Activated CD8-positive, alpha-beta T cell treated with anti-CD3 and anti-CD28 coated beads for 36 hours (primary cell): ENCODE measurements at regions not wholly inside any gene's neighbourhood (a gene's known extent, or its start where the extent isn't known, plus 50 kb on each side); places are given as distances from the start of the nearest gene placed in this dataset.

Experiments used
- ATAC-seq: fragments of 200-7000 bp; cut with Tn5 transposase; one replicate; pipeline ENCODE4 v1.10.0; 2021; ENCODE audit warnings: mild to moderate bottlenecking, moderate library complexity
- CTCF ChIA-PET: fragments of 350-600 bp; sonication (Branson Sonifier 250); formaldehyde crosslinking; loops from one replicate; lab custom pipeline; 2021; ENCODE audit warnings: antibody characterized with exemption; lab: Charles Lee
- POLR2A ChIA-PET: fragments of 350-600 bp; sonication (Branson Sonifier 250); formaldehyde crosslinking; loops from one replicate; lab custom pipeline; 2021; ENCODE audit warnings: antibody characterized with exemption; lab: Charles Lee
- DNase-seq: peaks from one replicate; pipeline ENCODE4 v3.0.0-alpha.2; 2020
- H3K27ac Mint-ChIP-seq: one replicate; pipeline ENCODE4 v1.8.0; 2021; ENCODE audit warnings: mild to moderate bottlenecking, mixed read lengths
- H3K27me3 Mint-ChIP-seq: one replicate; pipeline ENCODE4 v1.8.0; 2021; ENCODE audit warnings: mixed read lengths
- H3K36me3 Mint-ChIP-seq: one replicate; pipeline ENCODE4 v1.8.0; 2021; ENCODE audit warnings: low read depth, mixed read lengths
- H3K4me1 Mint-ChIP-seq: one replicate; pipeline ENCODE4 v1.8.0; 2021; ENCODE audit warnings: low read depth, mixed read lengths
- H3K4me3 Mint-ChIP-seq: one replicate; pipeline ENCODE4 v1.8.0; 2021; ENCODE audit warnings: mild to moderate bottlenecking, moderate library complexity, mixed read lengths
- H3K9me3 Mint-ChIP-seq: one replicate; pipeline ENCODE4 v1.8.0; 2021; ENCODE audit warnings: mixed read lengths
- CTCF ChIP-seq: fragments of 200-600 bp; IDR thresholded peaks from one replicate; pipeline ENCODE4 v1.8.0; 2022; ENCODE audit warnings: antibody characterized with exemption, mild to moderate bottlenecking
- intact Hi-C: fragments of 100-400 bp; cut with micrococcal nuclease; formaldehyde crosslinking; loops from one replicate; pipeline ENCODE4 v1.10.0; 2022

- peak; percentile 60 for DNase-seq
- H3K27me3 Mint-ChIP-seq = no peaks in the 10 kb centered on the region
- H3K36me3 Mint-ChIP-seq = peaks cover 2% of the 10 kb centered on the region
- H3K9me3 Mint-ChIP-seq = peaks cover 2% of the 10 kb centered on the region
- no peak overlapping the region for H3K27ac Mint-ChIP-seq
- no peak for TF ChIP-seq CTCF
- H3K4me3 Mint-ChIP-seq = no peak overlapping the region
- peaks cover 81% of the 10 kb centered on the region for H3K4me1 Mint-ChIP-seq
- ChIA-PET POLR2A (interaction anchor here (1.6 kb wide), 1 partner anchor 293 kb away, joined by 6 read pairs; the partner anchor contains the start of gene PTGER4), CTCF (no interaction called here)
- intact Hi-C loops = loop anchor here (10.0 kb wide), 1 partner anchor 49 kb away; no protein-coding TSS in a partner anchor
- peak; percentile 31 for ATAC-seq
Observed at GRCh38 chr5:40386289-40386688, 293.4 kb upstream of the PTGER4 start.

- H3K9me3 Mint-ChIP-seq = peaks cover 2% of the 10 kb centered on the region
- POLR2A ChIA-PET = interaction anchor here (0.6 to 2.4 kb wide), 6 partner anchors 22 to 294 kb away, joined by 3 to 7 read pairs (median 4); partner anchors contain the start of gene PTGER4
- TF ChIP-seq CTCF = no peak
- peaks cover 83% of the 10 kb centered on the region for H3K4me1 Mint-ChIP-seq
- CTCF ChIA-PET = interaction anchor here (1.2 to 1.6 kb wide), 2 partner anchors 21 to 101 kb away, joined by 3 to 7 read pairs; no protein-coding TSS in a partner anchor
- no peaks in the 10 kb centered on the region for H3K27me3 Mint-ChIP-seq
- DNase-seq = no peak
- no peak for ATAC-seq
- H3K36me3 Mint-ChIP-seq = peaks cover 2% of the 10 kb centered on the region
- H3K4me3 Mint-ChIP-seq = no peak overlapping the region
- intact Hi-C loops = loop anchor here (2.0 to 10.0 kb wide), 2 partner anchors 49 to 101 kb away; no protein-coding TSS in a partner anchor
- H3K27ac Mint-ChIP-seq = peak overlapping the region; percentile 83
Observed at GRCh38 chr5:40385544-40385943, 294.2 kb upstream of the PTGER4 start.

GRCh38 chr5:40384782-40385390 is 294.8 kb upstream of the PTGER4 start:
- Mint-ChIP-seq H3K9me3 (peaks cover 6% of the 10 kb centered on the region), H3K4me1 (peaks cover 78% of the 10 kb centered on the region), H3K27ac (peak overlapping the region; percentile 83), H3K4me3 (peak overlapping the region; percentile 7), H3K36me3 (peaks cover 6% of the 10 kb centered on the region), H3K27me3 (no peaks in the 10 kb centered on the region)
- ATAC-seq = no peak
- TF ChIP-seq CTCF = no peak
- POLR2A ChIA-PET = interaction anchor here (0.6 to 2.4 kb wide), 8 partner anchors 9 to 295 kb away, joined by 3 to 9 read pairs (median 4); partner anchors contain the start of gene PTGER4
- intact Hi-C loops = loop anchor here (1.0 to 10.0 kb wide), 7 partner anchors 25 to 302 kb away; no protein-coding TSS in a partner anchor
- CTCF ChIA-PET = interaction anchor here (1.2 to 1.6 kb wide), 3 partner anchors 21 to 101 kb away, joined by 3 to 7 read pairs (median 4); no protein-coding TSS in a partner anchor
- DNase-seq = no peak

GRCh38 chr5:40383749-40384651 is 295.7 kb upstream of the PTGER4 start:
- ChIA-PET CTCF (interaction anchor here (1.0 to 1.6 kb wide), 4 partner anchors 22 to 192 kb away, joined by 3 to 7 read pairs (median 4); no protein-coding TSS in a partner anchor), POLR2A (interaction anchor here (0.9 to 2.4 kb wide), 6 partner anchors 8 to 299 kb away, joined by 3 to 9 read pairs (median 5); no protein-coding TSS in a partner anchor)
- Mint-ChIP-seq H3K4me1 (peaks cover 75% of the 10 kb centered on the region), H3K27me3 (no peaks in the 10 kb centered on the region), H3K9me3 (peaks cover 13% of the 10 kb centered on the region), H3K4me3 (peak overlapping the region; percentile 40), H3K36me3 (peaks cover 10% of the 10 kb centered on the region), H3K27ac (peak overlapping the region; percentile 83)
- DNase-seq (peak; percentile 50), ATAC-seq (peak; percentile 83)
- intact Hi-C loops = loop anchor here (1.0 to 10.0 kb wide), 7 partner anchors 26 to 303 kb away; no protein-coding TSS in a partner anchor
- no peak for TF ChIP-seq CTCF
